Transverse colon (tissue), 4 donors: ENCODE measurements at regions not wholly inside any gene's neighbourhood (a gene's known extent, or its start where the extent isn't known, plus 50 kb on each side); places are given as distances from the start of the nearest gene placed in this dataset.

Experiments used
- CTCF ChIP-seq, 5 experiments: fragments of 200-600 bp in 3 of 5; fragments of 450-650 bp in 2 of 5; sonication (generic) in 3 of 5; IDR thresholded peaks; 1 replicate in 2 of 5; 2 replicates in 3 of 5; pipeline ENCODE4 v1.5.1; 2016 to 2017; ENCODE audit warnings: antibody characterized with exemption in 5 of 5, inconsistent platforms in 3 of 5, mild to moderate bottlenecking in 2 of 5, moderate library complexity in 1 of 5
- POLR2AphosphoS5 ChIP-seq, 3 donors: sonication (generic); formaldehyde crosslinking; IDR thresholded peaks; one replicate each; pipeline ENCODE4 v1.6.1; 2016; ENCODE audit warnings: antibody characterized with exemption in 3 of 3

GRCh38 chr13:56317841-56318240 lies 822.9 kb upstream of the PRR20A start:
- no peak for TF ChIP-seq CTCF (IDR thresholded peaks at IDR 0.05)
- no peak for TF ChIP-seq POLR2AphosphoS5 (IDR thresholded peaks at IDR 0.05)
